Left hindlimb (tissue), 1 donor: ENCODE measurements at regions not wholly inside any gene's neighbourhood (a gene's known extent, or its start where the extent isn't known, plus 50 kb on each side); places are given as distances from the start of the nearest gene placed in this dataset.

Experiments used
- DNase-seq: peaks from one replicate; pipeline ENCODE4 v3.0.0-alpha.2; 2018

DNA sequence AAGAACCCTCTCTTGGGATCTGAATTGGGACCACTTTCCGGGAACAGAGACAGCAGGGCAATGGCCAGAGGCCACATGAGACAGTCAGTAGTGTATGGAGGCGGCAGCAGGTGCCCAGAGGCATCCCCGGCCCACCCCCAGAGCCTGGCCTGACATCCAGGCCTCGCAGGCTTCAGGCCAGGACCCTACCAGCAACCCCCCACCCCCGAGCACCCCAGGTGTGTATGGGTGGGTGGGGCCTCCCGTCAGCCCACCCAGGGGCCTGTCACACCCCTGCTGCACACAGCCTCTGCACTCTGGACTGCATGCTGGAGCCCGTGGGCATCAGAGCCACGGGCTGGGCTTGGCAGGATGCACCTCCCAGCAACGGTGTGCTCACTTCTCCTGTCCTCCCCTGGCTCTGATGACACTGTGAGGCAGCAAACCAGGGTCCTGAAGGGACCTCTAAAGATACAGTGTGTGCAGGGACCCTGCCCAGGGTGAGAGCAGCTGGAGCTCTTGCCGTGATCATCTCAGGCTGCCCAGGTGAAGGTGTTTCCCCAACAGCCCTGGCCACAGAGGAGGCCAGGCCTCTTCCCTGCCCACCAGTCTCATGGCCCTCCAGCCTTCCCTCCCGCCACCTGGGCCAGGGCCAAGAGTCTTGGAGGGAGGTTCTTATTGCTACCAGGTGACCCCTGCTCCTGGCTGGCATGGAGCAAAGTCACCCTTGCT is 88.8 kb upstream of the SEPTIN5 start:
- no peak for DNase-seq

DNA sequence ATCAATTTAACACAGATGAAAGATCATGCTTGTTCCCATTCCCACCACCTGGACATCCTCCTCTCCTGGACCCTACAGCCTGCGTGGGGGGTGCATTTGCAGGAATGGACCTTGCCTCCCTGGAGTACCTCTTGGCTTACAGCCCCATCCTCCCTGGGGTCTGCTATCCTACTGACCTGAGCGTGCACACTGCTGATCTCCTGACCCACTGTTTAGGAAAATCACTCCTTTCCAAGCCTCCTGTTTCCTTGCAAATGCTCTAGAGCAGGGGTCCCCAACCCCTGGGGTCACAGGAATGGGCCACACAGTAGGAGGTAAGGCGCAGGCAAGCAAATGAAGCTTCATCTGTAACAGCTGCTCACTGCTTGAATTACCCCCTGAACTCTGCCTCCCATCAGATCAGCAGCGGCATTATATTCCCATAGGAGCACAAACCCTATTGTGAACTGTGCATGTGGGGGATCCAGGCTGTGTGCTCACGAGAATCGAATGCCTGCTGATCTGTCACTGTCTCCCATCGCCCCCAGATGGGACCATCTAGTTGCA is 88.2 kb upstream of the SEPTIN5 start:
- no peak for DNase-seq

- no peak for DNase-seq
Observed at GRCh38 chr22:19626666-19627065, 87.6 kb upstream of the SEPTIN5 start.

GRCh38 chr22:19628038-19628776 is 86.1 kb upstream of the SEPTIN5 start:
- DNase-seq: no peak

GRCh38 chr22:19629331-19629719 is 85.0 kb upstream of the SEPTIN5 start:
- DNase-seq: no peak

DNA sequence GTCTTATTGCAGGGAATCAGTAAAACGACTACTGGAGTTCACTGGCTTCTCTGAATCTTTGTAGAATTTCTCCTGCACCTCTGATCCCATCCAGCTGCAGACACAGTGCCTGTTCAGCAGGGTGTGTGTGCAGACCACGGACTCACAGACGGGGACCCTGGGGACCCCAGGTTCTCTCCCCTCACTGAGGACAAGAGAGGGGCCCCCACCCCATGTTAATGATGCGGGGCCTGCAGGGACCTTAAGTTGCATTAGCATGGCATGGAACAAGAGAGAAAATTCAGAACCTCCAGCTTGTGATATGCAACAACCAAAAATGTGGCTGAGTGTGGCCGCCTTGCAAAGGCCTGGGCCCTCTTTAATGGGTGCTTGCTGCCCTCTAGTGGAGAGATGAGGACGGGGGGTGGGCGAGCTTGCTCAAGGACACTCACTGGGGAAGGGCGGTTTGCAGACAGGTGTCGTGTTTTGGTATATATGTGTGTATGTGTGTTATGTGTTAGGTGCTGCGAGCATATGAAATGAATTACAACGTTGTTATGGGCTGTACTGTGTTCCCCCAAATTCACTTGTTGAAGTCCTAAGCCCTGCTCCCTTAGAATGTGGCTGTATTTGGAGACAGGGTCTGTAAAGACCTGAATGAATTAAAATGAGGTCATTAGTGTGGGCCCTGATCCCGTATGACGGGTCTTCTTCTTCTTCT is 84.4 kb upstream of the SEPTIN5 start:
- peak; percentile 86 for DNase-seq

GRCh38 chr22:19630614-19631013 is 83.7 kb upstream of the SEPTIN5 start:
- no peak for DNase-seq

DNA sequence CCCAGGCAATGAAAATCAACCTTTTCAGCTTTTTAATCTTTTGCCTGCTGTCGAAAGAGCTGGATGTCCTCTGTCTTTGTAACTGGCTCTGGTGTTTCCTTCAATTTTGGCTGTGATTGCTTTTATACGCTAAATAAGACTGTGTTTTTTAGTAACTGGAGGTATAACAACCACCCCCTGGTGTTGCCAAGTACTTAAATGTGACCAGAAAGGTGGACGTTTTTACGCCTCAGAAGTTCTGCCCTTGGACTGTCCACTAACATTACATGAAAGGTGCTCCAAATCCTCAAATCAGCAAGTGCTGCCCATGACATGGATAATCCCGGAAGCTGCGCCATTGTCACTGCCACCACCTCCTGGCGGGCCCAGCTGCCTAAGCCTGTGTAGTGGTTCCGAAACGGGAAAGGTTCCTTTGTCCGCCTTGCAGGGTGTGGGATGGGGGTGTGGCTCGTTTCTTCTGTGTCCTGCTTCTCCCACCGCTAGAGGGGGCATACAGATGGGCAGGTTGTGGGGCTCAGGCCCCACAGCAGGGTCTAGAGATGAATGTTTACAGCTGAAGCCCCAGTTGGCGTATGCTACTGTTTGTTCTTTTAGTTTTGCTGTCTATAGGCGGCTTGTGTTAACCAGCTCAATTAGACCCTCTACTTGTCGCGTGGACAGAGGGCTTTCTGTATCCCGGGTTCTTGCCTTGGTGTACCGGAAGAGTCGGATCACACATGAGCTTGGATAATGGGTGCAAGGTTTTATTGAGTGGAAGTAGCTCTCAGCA is 82.2 kb upstream of the SEPTIN5 start:
- no peak for DNase-seq

- DNase-seq: no peak
Observed at GRCh38 chr22:19632668-19633148, 81.6 kb upstream of the SEPTIN5 start.

- no peak for DNase-seq
Observed at GRCh38 chr22:19634226-19634975, 79.9 kb upstream of the SEPTIN5 start.

DNA sequence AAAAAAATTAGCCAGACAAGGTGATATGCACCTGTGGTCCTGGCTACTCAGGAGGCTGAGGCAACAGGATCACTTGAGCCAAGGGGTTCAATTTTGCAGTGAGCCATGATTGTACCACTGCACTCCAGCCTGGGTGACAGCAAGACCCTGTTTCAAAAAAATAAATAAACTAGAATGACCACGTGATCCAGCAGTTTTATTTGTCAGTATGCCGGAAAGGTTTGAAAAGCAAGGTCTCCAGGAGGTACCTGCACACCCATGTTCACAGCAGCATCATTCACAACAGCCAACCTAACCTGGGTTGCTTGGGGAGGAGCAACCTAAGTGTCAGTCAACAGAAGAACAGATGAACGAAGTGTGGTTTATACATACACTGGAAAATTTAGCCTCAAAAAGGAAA is 78.7 kb upstream of the SEPTIN5 start:
- no peak for DNase-seq

DNA sequence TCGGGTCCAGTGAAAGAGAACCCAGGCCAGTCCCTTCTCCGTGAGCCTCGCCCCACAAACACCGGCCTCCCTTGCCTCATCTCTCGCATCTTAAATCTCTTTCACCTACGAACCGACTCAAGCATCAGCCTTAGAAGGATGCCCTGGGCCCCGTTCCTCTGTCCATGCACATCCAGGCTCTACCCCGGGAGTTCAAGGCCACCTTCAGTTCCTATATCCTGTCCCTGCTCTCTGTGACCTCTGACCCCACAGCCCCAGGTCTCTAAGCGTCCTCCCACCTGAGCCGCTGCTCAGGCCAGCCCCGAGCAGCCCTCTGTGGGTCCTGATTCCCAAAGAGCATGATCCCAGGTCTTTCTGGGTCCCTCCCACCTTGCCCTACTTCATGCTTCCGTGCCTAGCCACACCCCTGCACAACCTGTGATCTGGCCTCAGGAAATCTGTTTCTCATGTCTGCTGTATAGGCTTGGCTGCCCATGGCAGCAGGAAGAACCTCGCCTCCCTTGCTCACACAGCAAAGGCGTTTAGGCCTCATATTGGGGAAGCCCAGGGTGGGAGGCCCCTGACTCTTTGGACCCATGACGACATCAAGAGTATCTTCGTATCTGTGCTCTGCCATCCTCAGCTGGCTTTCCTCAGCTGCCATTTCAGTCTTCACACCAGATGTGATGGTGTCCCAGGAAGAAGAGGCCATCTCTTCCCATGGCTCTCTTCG is 77.5 kb upstream of the SEPTIN5 start:
- no peak for DNase-seq

DNA sequence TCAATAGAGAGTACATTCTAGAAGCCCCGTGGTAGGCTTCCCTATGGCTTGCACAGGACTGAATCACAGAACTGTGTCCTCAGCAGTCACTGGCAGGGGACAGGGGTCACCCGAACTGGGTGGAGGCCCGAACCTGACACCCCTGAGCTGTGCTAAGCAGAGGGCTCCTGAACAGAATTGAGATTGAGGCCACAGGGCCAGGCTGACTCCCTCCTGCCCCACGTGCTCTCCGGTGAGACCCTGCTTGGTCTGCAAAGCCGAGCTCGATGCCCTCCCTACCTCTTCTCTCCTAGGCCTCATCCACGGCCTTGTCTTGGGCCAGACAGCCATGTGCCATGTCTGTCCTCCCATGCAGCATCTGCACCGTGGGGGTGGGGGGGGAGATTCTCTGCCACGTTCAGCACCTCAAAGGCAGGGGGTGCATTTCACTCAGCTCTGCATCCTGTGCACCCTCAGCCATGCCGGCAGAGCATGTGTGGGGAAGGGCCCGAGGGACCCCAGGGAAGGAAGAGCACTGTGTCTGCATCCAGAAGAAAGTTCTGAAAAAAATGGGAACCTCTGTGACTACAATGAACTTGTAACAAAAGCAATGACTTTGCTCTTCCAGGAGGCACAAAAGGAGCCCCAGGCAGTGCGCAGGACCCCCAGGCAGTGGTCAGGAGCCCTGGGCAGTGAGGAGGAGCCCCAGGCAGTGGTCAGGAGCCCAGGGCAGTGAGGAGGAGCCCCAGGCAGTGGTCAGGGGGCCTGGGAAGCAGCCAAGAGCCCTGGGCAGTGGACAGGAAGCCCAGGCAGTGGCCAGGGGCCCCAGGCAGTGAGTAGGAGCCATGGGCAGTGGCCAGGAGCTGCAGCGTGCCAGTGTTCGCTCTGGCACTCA is 76.7 kb upstream of the SEPTIN5 start:
- DNase-seq: no peak

GRCh38 chr22:19638282-19639015 is 75.9 kb upstream of the SEPTIN5 start:
- DNase-seq: no peak

DNA sequence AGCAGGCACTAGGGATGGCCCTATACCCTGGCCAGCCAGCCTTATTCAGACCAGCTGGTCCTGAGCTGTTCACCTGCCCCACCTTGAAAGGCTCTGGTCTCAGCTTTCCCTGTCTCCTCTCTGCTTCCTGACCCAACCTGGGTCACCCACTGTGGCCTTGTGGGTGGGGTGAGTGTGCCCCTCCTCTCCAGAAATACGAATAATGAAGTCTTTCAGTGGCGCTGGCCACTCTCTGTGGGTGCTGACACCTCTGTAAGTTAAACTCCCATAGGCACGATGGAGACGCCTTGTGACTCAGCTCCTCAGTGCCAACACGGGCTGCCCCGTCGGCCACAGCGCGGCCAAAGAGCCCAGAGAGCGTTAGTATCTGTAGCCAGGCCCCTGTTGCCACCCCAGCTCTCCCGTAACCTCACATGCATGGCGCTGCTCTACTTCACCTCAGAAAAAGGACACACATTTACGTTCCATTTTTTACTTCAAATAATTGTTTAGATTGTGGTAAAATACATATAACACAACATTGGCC is 74.6 kb upstream of the SEPTIN5 start:
- no peak for DNase-seq

GRCh38 chr22:19640306-19640705 is 74.0 kb upstream of the SEPTIN5 start:
- DNase-seq: no peak

DNA sequence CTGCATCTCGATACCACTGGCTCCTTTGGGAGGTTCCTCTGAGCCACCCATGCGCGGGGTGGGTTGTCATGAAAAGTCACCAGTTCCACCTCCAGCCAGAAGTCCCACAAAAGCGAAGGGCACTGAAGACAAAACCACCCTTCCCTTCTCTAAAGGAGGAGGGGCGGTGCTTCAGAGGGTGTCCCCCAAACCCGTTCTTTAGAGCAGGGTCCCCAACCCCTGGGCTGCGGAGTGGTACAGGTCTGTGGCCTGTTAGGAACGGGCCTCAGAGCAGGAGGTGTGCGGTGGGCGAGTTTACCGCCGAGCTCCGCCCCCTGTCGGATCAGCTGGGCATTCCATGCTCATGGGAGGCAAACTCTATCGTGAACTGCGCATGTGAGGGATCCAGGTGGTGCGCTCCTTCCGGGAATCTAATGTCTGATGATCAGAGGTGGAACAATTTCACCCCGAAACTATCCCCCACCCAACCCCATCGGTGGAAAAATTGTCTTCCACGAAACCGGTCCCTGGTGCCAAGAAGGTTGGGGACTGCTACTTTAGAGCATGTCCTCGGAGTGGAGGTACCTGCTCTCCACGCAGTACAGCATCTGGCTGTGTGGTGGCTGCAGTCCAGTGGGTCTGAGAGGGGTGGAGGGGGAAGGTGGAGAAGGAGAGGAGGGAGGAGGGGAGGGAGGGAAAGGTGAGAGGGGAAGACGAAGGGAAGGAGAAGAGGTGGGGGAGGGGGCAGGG is 72.9 kb upstream of the SEPTIN5 start:
- DNase-seq: no peak

DNA sequence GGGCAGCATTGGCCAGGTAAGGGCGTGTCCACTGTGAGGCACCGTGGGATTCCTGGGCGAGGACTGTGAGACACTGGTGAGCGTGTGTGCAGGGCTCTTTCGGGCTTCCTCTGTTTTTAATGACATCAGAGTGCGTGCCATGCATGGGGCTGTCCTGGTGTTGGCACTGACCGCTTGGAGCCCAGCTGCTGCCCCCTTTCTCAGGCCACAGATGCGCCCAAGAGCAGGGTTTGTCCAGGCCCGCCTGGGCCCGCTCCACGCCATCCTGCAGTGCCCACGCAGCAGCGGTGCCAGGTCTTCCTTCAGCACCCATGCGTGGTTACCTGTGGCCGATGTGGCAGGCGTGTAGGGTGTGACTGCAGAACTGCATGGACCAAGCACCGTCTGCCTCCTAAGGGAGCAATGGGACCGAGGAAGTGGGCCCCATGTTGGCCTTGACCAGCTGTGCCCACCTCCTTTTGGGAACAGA is 72.3 kb upstream of the SEPTIN5 start:
- no peak for DNase-seq
